ENCODE measurements at regions not wholly inside any gene's neighbourhood (a gene's known extent, or its start where the extent isn't known, plus 50 kb on each side); places are given as distances from the start of the nearest gene placed in this dataset.

- Histone ChIP-seq H3K36me3 (no peaks in the 10 kb centered on the region), H3K27ac (replicated peaks in 1 of 4) (no peak overlapping the region), H3K9me3 (no peaks in the 10 kb centered on the region), H3K4me3 (no peak overlapping the region), H3K4me1 (no peaks in the 10 kb centered on the region), H3K27me3 (no peaks in the 10 kb centered on the region)
- no peak for TF ChIP-seq CTCF (IDR thresholded peaks at IDR 0.05)
- TF ChIP-seq POLR2AphosphoS5 (IDR thresholded peaks at IDR 0.05) = no peak
- TF ChIP-seq POLR2A (IDR thresholded peaks at IDR 0.05; ENCODE audit: low read depth) = no peak
- no peak for TF ChIP-seq EP300 (IDR thresholded peaks at IDR 0.05)
- intact Hi-C loops (cut with DNase I) = no loop called here
- WGBS = 92% methylated on average over 3 of the region's 3 CpGs
- DNase-seq (ENCODE audit: extremely low spot score) = no peak
Measured at GRCh38 chr3:40657623-40658022, 132.9 kb downstream of the ZNF621 start.

- H3K9me3 ChIP-seq = no peaks in the 10 kb centered on the region
- no peaks in the 10 kb centered on the region for H3K36me3 ChIP-seq
- intact Hi-C loops (cut with DNase I) = no loop called here
- H3K27ac ChIP-seq (replicated peaks in 1 of 4) = no peak overlapping the region
- no peaks in the 10 kb centered on the region for H3K27me3 ChIP-seq
- H3K4me1 ChIP-seq = no peaks in the 10 kb centered on the region
- WGBS = 87% methylated on average over 5 of the region's 5 CpGs
- no peak for TF ChIP-seq CTCF (IDR thresholded peaks at IDR 0.05)
- no peak for DNase-seq (ENCODE audit: extremely low spot score)
- H3K4me3 ChIP-seq = no peak overlapping the region
Measured at GRCh38 chr3:40658305-40658704, 133.5 kb downstream of the ZNF621 start.

- Histone ChIP-seq H3K4me1 (no peaks in the 10 kb centered on the region), H3K27me3 (no peaks in the 10 kb centered on the region), H3K4me3 (no peak overlapping the region), H3K27ac (replicated peaks in 1 of 4) (no peak overlapping the region), H3K36me3 (no peaks in the 10 kb centered on the region), H3K9me3 (no peaks in the 10 kb centered on the region)
- no peak for DNase-seq (ENCODE audit: extremely low spot score)
- intact Hi-C loops (cut with DNase I) = no loop called here
- 100% methylated on average over 1 of the region's 1 CpG for WGBS
- TF ChIP-seq CTCF (IDR thresholded peaks at IDR 0.05) (no peak), POLR2A (IDR thresholded peaks at IDR 0.05; ENCODE audit: low read depth) (no peak), POLR2AphosphoS5 (IDR thresholded peaks at IDR 0.05) (no peak), EP300 (IDR thresholded peaks at IDR 0.05) (no peak)
Measured at GRCh38 chr3:40660554-40660953, 135.8 kb downstream of the ZNF621 start.

GRCh38 chr3:40661284-40661683 is 136.5 kb downstream of the ZNF621 start:
- Histone ChIP-seq H3K4me1 (no peaks in the 10 kb centered on the region), H3K36me3 (no peaks in the 10 kb centered on the region), H3K27ac (replicated peaks in 1 of 4) (no peak overlapping the region), H3K27me3 (no peaks in the 10 kb centered on the region), H3K9me3 (no peaks in the 10 kb centered on the region), H3K4me3 (no peak overlapping the region)
- 100% methylated on average over 1 of the region's 1 CpG for WGBS
- no peak for DNase-seq (ENCODE audit: extremely low spot score)
- TF ChIP-seq EP300 (IDR thresholded peaks at IDR 0.05) (no peak), POLR2A (IDR thresholded peaks at IDR 0.05; ENCODE audit: low read depth) (no peak), CTCF (IDR thresholded peaks at IDR 0.05) (no peak), POLR2AphosphoS5 (IDR thresholded peaks at IDR 0.05) (no peak)
- intact Hi-C loops (cut with DNase I) = no loop called here

GRCh38 chr3:40663280-40663679 is 138.5 kb downstream of the ZNF621 start:
- no peaks in the 10 kb centered on the region for H3K36me3 ChIP-seq
- H3K4me3 ChIP-seq = no peak overlapping the region
- no peaks in the 10 kb centered on the region for H3K9me3 ChIP-seq
- 69% methylated on average over 6 of the region's 6 CpGs for WGBS
- H3K4me1 ChIP-seq = no peaks in the 10 kb centered on the region
- intact Hi-C loops (cut with DNase I) = no loop called here
- DNase-seq (ENCODE audit: extremely low spot score) = no peak
- H3K27me3 ChIP-seq = no peaks in the 10 kb centered on the region
- TF ChIP-seq EP300 (IDR thresholded peaks at IDR 0.05) = no peak
- TF ChIP-seq POLR2A (IDR thresholded peaks at IDR 0.05; ENCODE audit: low read depth) = no peak
- TF ChIP-seq POLR2AphosphoS5 (IDR thresholded peaks at IDR 0.05) = no peak
- no peak for TF ChIP-seq CTCF (IDR thresholded peaks at IDR 0.05)
- no peak overlapping the region for H3K27ac ChIP-seq (replicated peaks in 1 of 4)
